HG02885 (cell line): ENCODE measurements at regions not wholly inside any gene's neighbourhood (a gene's known extent, or its start where the extent isn't known, plus 50 kb on each side); places are given as distances from the start of the nearest gene placed in this dataset.

Source experiments
- ATAC-seq: cut with Tn5 transposase; IDR thresholded peaks from one replicate; pipeline ENCODE4 v1.9.1; 2021; ENCODE audit warnings: mild to moderate bottlenecking; ENCODE audit not compliant: unreplicated experiment, poor library complexity

GRCh38 chr17:79191270-79191934 lies 116.8 kb downstream of the ENGASE start:
- ATAC-seq = no peak

- ATAC-seq = no peak
Measured at GRCh38 chr17:79189305-79189704, 114.7 kb downstream of the ENGASE start.

DNA sequence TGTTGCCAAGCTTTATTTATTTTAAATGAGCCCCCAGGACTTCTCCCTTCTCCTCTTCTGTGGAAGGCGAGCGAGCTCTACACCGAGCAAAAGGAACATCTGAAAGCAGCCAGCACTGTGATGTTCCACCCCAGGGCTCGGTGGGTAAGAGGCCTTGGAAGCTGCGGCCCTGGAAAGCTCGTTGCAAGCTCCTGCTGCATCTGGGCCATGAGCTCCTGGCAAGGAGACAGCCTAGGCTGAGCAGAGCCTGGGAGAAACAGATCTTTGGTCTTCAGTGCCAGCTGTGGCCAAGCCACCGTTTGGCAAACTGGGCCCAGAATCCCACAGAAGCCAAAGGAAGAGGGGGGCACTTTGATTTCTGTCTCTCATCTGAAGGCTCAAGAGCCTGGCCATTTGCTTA lies 114.1 kb downstream of the ENGASE start:
- ATAC-seq = no peak

DNA sequence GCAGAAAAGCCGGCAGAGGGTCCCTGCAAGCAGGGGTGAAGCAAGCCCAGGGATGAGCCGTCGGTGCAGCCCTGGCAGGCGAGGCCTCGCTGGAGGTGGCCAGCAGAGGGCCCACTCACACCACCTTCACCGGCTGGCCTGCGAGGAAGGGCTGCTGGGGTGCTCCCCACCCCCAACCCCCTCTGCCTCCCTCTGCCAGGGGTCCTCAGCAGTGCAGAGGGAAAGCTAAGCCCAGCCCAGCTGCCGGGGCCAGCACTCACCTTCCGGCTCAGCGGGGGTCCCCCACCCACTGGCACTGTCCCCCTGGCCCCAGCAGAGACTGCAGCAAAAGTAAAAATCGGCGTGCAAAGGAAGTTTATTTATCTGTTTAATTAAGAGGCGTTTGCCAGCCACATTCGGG lies 113.4 kb downstream of the ENGASE start:
- ATAC-seq = no peak

- ATAC-seq = no peak
Measured at GRCh38 chr17:79187186-79187585, 112.6 kb downstream of the ENGASE start.

DNA sequence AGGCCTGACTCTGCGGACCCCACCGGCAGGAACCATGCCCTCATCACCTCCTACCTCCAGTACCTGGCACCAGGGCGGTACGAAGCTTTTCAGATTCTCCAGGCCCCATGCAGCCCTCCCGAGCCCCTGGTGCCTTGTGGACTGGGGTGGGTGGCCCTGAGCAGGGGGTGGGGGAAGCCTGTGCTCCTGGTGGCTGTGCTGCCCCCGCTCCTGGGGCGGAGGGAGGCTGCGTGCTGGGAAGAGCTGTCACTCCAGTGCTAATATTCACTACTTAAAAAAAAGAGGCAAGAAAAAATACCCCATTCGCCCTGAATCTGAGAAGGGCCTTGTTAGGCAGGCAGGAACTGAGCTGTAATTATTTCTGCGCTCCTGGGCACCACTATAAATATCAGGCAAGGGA lies 111.8 kb downstream of the ENGASE start:
- ATAC-seq = no peak

DNA sequence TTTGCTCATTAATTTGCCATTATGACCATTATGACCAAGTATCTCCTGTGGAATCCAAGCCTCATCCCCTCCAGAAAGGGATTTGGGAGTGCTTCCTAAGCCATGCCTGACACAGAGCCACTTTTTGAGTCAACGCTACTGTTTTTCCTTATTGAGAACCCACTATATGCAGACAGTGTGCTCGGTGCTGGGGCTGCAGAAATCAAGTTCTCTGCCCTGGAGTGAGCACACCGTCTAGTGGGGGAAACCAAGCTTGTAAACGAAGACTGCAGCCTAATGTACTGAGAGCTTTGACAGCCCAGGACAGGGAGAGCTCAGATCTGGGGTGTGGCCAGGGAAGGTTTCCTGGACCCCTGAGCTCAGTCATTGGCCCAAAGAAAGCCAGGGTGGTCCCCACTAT lies 111.0 kb downstream of the ENGASE start:
- ATAC-seq = no peak

GRCh38 chr17:79184219-79184618 lies 109.6 kb downstream of the ENGASE start:
- ATAC-seq = no peak

DNA sequence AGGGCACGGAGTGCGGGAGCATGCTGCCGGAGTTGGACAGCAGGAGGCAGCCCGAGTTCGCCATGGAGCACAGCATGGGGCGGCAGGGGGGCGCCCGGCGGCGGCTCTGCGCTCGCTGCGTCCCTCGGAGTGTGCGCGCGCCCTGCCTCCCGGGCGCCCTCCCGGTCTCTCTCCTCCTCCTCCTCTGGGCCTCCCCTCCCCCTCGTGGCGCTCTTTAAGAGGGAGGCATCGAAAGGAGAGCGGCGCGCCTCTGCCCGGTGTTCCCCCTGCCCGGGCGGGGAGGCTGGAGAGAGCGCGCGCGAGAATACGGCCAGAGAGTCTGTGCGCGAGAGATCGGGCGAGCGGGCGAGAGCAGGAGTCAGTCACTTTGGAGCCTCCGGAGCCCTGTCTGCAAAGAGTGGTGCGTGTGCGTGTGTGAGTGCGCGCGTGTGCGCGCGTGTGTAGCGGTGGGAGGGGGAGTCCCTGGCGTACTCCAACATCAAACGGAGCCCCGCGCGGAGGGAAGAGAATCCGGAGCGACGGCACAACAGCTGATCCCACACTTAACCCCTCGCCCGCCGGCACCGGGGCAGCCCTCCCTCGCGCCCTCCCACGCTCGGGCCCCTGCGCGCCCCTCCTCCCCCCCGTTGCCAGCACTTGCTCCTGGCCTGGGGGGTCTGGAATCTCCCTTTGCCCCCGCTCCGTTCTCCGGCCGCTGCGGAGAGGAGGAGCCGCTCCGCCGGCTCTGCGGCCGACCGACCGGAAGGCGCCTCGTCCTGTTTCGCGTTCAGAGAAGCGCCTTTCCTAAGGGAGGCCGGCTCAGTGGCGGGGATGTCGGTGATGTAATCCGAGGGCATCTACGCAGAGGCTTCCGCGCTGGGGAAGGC lies 108.9 kb downstream of the ENGASE start:
- ATAC-seq = no peak

- no peak for ATAC-seq
Measured at GRCh38 chr17:79183043-79183292, 108.3 kb downstream of the ENGASE start.

- no peak for ATAC-seq
Measured at GRCh38 chr17:79182176-79183042, 107.8 kb downstream of the ENGASE start.

DNA sequence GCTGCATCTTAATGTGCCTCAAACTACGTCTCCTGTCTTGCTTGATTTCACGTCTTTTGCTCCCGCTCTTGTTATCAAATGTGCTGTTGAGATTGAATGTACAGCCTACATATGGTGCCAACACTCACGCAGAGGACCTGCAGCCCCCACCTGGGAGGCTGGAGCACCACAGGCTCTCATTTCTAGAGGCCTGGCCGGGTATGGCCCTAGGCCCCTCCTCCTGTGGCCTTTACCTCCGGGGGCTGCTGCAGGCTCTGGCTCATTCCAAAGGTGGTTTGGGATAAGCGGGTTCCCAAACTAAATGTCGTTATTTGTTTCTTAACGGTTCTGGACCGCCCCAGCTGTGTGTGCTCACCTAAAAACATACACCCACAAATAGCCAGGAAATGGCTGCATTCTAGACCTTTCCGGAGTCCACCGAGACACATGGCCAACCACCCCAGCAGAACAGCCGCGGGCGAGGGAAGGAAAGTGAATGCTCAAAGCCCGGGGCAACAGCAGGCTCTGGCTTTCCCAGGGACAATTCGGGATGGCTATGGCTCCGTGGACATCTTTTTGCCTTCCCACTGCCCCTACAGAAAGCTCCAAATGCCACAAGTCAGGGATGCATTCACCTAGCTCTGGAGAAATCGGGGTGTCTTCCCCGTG lies 105.9 kb downstream of the ENGASE start:
- ATAC-seq = no peak

DNA sequence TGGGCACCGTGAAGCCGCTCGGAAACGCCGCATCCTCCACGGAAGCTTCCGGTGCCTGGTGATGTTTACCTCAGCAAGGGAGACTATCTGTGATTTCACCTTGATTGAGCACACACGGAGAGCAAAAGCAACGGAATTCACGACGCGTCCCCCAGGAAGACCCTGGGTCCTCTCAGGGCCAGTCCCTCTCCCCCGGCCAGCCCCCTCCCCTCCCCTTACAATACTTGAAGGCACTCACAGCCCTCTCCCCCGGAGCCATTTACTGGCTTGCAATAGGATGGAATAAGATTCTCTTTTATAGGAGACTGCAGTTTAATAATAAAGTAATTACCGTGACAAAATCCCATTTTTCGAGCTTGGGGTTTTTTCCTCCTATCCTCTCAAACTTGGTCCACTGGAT lies 104.7 kb downstream of the ENGASE start:
- ATAC-seq = no peak

- no peak for ATAC-seq
Measured at GRCh38 chr17:79177877-79178276, 103.3 kb downstream of the ENGASE start.

GRCh38 chr17:79176792-79177601 lies 102.4 kb downstream of the ENGASE start:
- no peak for ATAC-seq

DNA sequence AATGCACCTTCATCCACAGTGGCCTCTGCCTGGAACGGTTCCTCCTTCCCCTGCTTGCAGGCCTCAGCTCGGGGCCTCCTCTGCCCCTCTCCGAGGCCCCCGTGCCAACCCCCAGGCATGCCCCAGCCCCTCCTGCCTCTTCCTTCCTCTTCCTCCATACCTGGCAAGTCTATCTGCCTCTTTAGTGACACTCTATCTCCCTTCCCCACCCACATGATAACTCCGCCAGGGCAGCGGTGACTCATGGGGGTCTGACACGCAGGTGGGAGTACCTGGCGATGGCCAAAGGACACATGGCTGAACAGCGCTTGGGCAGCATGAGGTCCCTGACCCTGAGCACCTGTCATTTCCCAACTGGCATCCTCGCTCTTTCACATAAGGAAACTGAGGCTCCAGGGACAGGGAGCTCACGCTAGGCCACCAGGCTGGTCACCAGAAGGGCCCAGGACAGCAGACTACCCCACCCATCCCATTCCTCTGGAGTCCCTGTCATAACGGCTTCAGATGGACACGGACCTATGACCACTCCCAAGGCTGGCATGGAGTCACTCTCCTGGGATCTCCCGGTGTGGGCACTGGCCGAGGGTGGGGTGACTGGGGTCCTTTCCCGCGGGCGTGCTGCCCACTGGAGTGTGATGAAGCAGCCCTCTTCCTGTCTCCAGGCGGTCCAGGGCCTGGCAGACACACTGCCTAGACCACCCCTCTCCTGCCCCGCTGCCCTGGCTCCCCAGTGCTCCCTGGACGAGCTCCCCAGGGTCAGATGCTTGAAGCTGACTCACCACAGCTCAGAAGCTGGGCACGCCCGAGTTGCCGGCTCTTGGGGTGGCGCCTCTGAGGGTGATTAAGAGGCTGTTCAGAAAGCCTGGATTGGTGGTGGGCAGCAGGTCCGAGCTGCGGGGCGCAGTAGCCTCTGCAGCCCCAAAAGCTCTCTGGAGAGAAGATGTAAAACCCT lies 100.6 kb downstream of the ENGASE start:
- no peak for ATAC-seq

GRCh38 chr17:79174193-79174765 lies 99.7 kb downstream of the ENGASE start:
- ATAC-seq = no peak

DNA sequence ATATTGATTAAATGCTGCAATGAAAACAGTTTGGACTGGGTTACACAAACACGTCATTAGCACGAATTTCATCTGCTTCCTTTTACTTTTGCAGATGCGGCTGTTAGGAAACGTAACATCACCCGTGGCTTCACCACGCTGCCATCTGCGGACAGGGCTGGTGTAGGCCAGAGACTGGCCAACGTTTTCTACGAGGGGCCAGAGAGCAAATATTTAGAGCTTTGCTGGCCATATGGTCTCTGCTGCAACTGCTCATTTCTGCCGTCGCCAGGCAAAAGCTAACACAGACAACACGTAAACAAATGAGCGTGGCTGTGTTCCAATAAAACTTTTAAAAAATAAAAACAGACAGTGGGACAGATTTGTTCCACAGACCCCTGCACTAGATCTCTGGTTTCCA lies 96.6 kb downstream of the ENGASE start:
- ATAC-seq = no peak
